ENCODE measurements at regions not wholly inside any gene's neighbourhood (a gene's known extent, or its start where the extent isn't known, plus 50 kb on each side); places are given as distances from the start of the nearest gene placed in this dataset.

DNA sequence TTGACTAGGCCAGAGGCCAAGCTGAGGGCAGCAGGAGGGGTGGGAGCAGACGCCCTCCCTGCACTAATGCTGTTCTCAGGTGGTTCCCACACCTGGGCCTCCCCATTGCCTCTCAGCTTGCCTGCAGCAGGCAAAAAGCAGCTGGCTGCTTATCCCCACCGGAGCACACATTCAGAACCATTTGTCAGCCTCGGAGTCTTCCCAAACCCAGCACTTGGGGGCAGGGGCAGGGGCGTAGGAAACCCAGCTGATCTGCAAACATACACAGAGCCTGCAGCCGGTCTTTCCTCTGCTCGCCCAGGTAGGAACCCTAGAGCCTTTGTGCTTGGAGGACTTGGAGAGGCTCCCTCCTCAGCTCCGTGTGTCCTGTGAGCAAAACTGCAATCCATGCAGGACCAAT lies 249.8 kb downstream of the CYP26B1 start:
- TF ChIP-seq, protein P1, sequence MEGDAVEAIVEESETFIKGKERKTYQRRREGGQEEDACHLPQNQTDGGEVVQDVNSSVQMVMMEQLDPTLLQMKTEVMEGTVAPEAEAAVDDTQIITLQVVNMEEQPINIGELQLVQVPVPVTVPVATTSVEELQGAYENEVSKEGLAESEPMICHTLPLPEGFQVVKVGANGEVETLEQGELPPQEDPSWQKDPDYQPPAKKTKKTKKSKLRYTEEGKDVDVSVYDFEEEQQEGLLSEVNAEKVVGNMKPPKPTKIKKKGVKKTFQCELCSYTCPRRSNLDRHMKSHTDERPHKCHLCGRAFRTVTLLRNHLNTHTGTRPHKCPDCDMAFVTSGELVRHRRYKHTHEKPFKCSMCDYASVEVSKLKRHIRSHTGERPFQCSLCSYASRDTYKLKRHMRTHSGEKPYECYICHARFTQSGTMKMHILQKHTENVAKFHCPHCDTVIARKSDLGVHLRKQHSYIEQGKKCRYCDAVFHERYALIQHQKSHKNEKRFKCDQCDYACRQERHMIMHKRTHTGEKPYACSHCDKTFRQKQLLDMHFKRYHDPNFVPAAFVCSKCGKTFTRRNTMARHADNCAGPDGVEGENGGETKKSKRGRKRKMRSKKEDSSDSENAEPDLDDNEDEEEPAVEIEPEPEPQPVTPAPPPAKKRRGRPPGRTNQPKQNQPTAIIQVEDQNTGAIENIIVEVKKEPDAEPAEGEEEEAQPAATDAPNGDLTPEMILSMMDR (IDR thresholded peaks at IDR 0.05; ENCODE audit: insufficient read depth, low read length, poor library complexity, severe bottlenecking): no peak
- no peak for TF ChIP-seq EZH2phosphoT487 (conservative IDR thresholded peaks at IDR 0.05; ENCODE audit: low read length)
